IPS DF 19.7 (cell line): ENCODE measurements at regions not wholly inside any gene's neighbourhood (a gene's known extent, or its start where the extent isn't known, plus 50 kb on each side); places are given as distances from the start of the nearest gene placed in this dataset.
"Not testable (repeated sequence)": the region's sequence is repeated elsewhere in the genome, so short reads cannot be mapped to it uniquely, and the experiment has no call there.

Experiments
- DNase-seq: peaks from one replicate; pipeline ENCODE4 v3.0.0-alpha.2; 2013; ENCODE audit warnings: low read depth, low spot score

DNA sequence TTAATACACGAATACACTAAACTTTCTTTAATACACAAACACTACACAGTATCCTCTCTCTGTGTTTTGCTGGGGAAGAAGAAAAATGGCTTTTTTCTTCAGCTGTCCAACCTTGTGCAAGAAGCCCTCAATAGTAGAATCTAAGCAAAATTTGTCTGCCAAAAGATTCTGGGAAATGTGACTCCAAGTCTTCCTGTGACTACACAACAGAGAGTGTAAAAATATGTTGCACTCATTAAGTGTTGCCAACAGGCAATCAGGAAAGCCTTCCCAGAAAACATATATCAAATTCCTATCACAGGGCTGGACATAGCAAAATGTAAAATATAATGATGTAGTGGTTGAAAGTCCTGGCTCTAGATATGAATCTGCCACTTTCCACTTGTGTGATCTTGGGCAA is 825.1 kb upstream of the ZWINT start:
- no peak for DNase-seq

- DNase-seq = no peak
Measured at GRCh38 chr10:57169597-57169996, 808.5 kb upstream of the ZWINT start.

DNA sequence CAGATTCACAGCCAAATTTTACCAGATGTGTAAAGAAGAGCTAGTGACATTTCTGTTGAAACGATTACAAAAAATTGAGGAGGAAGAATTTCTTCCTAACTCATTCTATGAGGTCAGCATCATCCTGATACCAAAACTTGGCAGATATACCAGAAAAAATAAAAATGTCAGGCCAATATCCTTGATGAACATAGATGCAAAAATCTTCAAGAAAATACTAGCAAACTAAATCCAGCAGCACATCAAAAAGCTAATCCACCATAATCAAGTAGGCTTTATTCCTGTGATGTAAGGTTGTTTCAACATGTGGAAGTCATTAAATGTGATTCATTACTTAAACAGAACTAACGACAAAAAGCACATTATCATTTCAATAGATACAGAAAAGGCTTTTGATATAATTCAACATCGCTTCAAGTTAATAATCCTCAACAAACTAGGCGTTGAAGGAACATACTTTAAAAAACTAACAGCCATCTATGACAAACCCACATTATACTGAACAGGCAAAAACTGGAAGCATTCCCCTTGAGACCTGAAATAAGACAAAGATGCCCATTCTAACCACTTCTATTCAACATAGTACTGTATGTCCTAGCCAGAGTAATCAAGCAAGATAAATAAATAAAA is 807.7 kb upstream of the ZWINT start:
- DNase-seq = no peak

GRCh38 chr10:57165671-57166070 is 804.6 kb upstream of the ZWINT start:
- no peak for DNase-seq

DNA sequence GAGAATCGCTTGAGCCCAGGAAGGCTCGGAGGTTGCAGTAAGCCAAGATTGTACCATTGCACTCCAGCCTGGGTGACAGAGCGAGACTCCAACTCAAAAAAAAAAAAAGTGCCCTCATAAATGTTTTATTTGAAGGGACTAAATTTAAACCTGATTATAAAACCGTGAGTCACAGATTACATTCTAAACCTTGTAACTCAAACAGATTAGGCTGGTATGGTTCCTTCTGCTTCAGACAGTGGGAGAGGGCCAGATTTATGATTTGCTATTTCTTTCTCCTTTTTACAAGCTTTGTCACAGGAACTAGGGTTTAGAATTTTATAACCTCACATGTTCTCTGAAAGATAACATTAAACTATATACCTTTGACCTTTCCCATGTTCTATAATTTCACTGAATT is 801.2 kb upstream of the ZWINT start:
- DNase-seq = no peak

- DNase-seq = no peak
Measured at GRCh38 chr10:57161157-57161556, 800.1 kb upstream of the ZWINT start.

DNA sequence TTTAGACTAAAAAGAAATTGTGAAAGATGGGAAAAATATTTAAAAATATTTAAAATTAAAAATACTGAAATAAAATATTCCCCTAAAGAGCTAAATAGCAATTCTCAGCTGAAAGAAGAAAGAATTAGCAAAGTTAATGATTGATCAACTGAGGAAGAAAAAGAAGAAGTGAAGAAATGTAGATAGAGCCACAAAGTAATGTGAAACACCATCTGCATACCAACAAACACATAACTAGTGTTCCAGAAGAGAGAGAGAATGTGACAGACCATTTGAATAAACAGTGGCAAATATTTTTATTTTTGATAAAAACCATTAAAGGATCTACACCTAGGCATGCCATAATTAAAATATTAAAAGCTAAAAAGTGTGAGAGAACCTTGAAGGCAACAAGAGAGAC is 784.5 kb upstream of the ZWINT start:
- no peak for DNase-seq

- DNase-seq = peak; percentile 84
Measured at GRCh38 chr10:57142925-57143576, 782.0 kb upstream of the ZWINT start.

DNA sequence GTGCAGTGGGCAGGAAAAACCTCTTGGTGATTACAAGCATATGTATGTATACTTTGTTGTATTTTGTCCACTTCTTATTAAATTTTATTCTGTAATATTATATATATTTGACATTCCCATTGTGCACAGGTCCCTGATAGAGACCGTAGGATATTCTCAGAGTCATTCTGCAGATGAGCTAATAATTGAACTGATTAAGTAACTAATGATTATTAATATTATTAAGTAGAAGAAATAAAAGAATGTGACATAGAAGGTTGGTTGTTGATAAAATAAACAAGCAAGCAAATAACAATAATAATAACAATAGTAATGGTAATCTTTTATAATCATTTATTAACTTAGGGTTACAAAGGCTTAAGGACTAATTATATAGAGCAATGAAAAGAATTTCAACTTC is 780.6 kb upstream of the ZWINT start:
- DNase-seq = no peak

DNA sequence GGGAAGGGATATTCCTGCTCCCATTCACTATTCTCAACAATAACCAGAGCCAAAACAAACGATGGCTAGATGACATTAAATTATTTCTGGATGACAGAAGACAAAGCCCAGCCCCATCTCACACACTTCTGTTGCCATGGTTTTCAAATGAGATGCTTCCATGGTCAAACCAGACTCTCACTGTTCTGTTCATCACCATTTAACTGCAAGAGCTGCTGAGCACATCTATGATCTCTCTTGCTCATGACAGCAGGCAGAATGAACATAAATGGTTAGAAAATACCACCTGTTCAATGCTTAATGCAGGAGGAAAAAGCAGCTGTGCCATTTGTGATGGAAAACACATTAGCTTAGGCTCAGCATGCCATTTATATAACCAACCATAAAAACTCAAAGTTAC is 758.6 kb upstream of the ZWINT start:
- DNase-seq = no peak

GRCh38 chr10:57113545-57113944 is 752.5 kb upstream of the ZWINT start:
- DNase-seq = no peak

GRCh38 chr10:57102236-57102635 is 741.2 kb upstream of the ZWINT start:
- peak; percentile 78 for DNase-seq

DNA sequence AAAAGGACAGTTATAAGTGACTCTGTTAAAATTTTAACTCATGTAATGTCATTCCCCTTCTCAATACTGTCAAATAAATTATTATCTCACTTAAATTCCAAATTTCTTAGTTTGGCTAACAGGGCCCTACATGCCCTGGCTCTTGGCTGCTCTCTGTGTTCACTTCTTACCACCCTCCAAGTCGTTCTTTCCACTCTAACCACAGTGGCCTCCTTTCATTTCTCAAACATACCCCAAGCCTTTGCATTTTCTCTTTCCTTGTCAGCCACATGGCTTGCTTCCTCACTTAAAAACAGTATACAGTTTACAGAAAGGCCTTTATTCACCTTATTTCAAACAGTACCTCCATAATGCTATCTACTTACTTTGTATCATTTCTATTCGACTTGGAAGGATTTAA is 737.1 kb upstream of the ZWINT start:
- DNase-seq = no peak

- DNase-seq = no peak
Measured at GRCh38 chr10:57096044-57096443, 735.0 kb upstream of the ZWINT start.

DNA sequence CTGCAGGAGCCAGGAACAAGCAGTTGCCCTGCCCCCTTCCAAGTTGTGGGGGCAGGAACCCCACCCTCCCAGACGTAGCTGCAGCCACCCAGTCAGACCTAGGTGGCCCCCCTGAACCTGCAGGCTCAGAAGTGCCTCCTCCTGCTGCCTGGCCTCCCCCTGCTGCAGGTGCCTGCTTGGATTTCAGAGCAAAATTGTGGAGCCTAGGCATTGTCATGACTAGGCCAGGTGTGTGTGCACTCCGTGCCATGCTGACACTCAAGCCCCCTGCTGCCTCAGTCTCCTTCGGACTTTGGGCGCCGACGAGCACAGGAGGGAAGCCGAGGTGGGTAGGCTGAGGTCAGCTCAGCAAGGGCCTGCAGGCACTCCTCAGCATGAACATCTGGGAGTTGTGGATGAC is 733.9 kb upstream of the ZWINT start:
- no peak for DNase-seq

GRCh38 chr10:57094083-57094482 is 733.0 kb upstream of the ZWINT start:
- DNase-seq = no peak

- DNase-seq = no peak
Measured at GRCh38 chr10:57053530-57053929, 692.5 kb upstream of the ZWINT start.

DNA sequence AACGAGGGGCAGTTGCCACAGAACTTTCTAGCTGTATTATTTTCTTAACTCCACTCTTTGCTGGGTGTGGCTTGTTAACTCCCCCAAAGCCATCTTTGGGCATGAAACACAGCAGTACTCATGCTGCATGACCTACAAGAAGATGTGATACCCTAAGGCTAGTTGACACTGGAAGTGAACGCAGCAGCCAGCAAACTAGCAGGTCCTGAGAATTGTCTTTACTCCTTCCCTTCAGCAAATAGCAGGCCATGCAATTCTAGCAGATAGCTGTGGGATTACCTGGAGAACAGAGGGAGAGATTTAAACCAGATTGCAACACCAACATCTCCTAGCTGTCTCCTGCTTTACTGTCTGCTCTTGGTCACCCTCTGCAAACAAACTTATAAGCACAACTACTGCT is 688.0 kb upstream of the ZWINT start:
- DNase-seq = no peak

GRCh38 chr10:57038531-57038930 is 677.5 kb upstream of the ZWINT start:
- DNase-seq = no peak

GRCh38 chr10:57035310-57035709 is 674.3 kb upstream of the ZWINT start:
- no peak for DNase-seq

DNA sequence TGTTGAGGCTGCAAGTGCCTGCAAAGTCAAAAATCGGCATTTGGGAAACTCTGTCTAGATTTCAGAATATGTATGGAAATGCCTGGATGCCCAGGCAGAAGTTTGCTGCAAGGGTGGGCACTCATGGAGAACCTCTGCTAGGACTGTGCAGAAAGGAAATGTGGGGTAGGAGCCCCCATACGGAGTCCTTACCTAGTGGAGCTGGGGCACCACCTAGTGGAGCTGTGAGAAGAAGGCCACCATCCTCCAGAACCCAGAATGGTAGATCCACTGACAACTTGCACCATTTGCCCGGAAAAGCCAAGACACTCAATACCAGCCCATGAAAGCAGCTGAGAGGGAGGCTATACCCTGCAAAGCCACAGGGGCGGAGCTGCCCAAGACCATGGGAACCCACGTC is 671.2 kb upstream of the ZWINT start:
- DNase-seq = not testable (repeated sequence)

- no peak for DNase-seq
Measured at GRCh38 chr10:57031346-57031745, 670.3 kb upstream of the ZWINT start.

DNA sequence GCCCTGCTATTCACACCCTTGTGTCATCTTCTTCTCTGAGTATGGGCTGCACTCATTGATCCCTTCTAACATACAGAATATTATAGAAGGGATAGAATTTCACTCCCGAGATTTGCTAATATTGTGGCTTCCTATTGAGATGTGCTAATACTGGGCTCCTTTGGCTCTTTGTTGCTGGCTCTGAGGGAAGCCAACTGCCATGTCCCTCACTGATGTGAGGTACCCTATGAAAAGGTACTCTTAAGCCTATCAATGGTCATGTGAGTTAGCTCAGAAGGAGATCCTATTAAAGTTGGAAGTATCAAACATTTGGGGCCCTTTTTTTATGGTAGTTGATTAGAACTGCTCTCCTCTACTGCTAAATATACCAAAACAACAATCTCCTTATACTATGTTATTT is 665.2 kb upstream of the ZWINT start:
- no peak for DNase-seq

- no peak for DNase-seq
Measured at GRCh38 chr10:57023626-57024025, 662.6 kb upstream of the ZWINT start.
